Neural crest cell (in vitro differentiated cells): ENCODE measurements at regions not wholly inside any gene's neighbourhood (a gene's known extent, or its start where the extent isn't known, plus 50 kb on each side); places are given as distances from the start of the nearest gene placed in this dataset.

Source experiments
- DNase-seq: peaks from one replicate; pipeline ENCODE4 v3.0.0; 2021; ENCODE audit warnings: low read depth, mixed read lengths, low spot score
- H3K27ac Mint-ChIP-seq: one replicate; pipeline ENCODE4 v1.8.0; 2021; ENCODE audit warnings: mild to moderate bottlenecking, mixed read lengths; ENCODE audit not compliant: unreplicated experiment
- H3K27me3 Mint-ChIP-seq: 2 replicates; pipeline ENCODE4 v1.8.0; 2021; ENCODE audit warnings: low read depth, mild to moderate bottlenecking, mixed read lengths
- H3K36me3 Mint-ChIP-seq: 2 replicates; pipeline ENCODE4 v1.8.0; 2021; ENCODE audit warnings: low read depth, mild to moderate bottlenecking, mixed read lengths
- H3K4me1 Mint-ChIP-seq: 2 replicates; pipeline ENCODE4 v1.8.0; 2021; ENCODE audit warnings: mixed read lengths
- H3K4me3 Mint-ChIP-seq: one replicate; pipeline ENCODE4 v1.8.0; 2021; ENCODE audit warnings: mild to moderate bottlenecking, mixed read lengths
- H3K9me3 Mint-ChIP-seq: 2 replicates; pipeline ENCODE4 v1.8.0; 2021; ENCODE audit warnings: mixed read lengths
- CTCF ChIP-seq: fragments of 200-600 bp; sonication (generic); conservative IDR thresholded peaks from 2 replicates; pipeline ENCODE4 v1.5.0; 2021; ENCODE audit warnings: antibody characterized with exemption, mild to moderate bottlenecking

- H3K36me3 Mint-ChIP-seq, result no peaks in the 10 kb centered on the region
- peaks cover 5% of the 10 kb centered on the region for H3K9me3 Mint-ChIP-seq
- no peak overlapping the region for H3K27ac Mint-ChIP-seq
- no peak overlapping the region for H3K4me3 Mint-ChIP-seq
- H3K27me3 Mint-ChIP-seq, result no peaks in the 10 kb centered on the region
- H3K4me1 Mint-ChIP-seq, result no peaks in the 10 kb centered on the region
- TF ChIP-seq CTCF, result no peak
- DNase-seq, result no peak
These were observed 1905.8 kb upstream of the ACO1 start for GRCh38 chr9:30478684-30479083.

GRCh38 chr9:30482499-30482898 lies 1901.9 kb upstream of the ACO1 start:
- DNase-seq, result no peak
- TF ChIP-seq CTCF, result no peak
- Mint-ChIP-seq H3K27ac (no peak overlapping the region), H3K4me3 (no peak overlapping the region), H3K4me1 (no peaks in the 10 kb centered on the region), H3K36me3 (no peaks in the 10 kb centered on the region), H3K27me3 (no peaks in the 10 kb centered on the region), H3K9me3 (peaks cover 5% of the 10 kb centered on the region)

GRCh38 chr9:30484690-30485089 lies 1899.8 kb upstream of the ACO1 start:
- H3K4me1 Mint-ChIP-seq, result no peaks in the 10 kb centered on the region
- peaks cover 5% of the 10 kb centered on the region for H3K9me3 Mint-ChIP-seq
- H3K4me3 Mint-ChIP-seq, result no peak overlapping the region
- no peak for TF ChIP-seq CTCF
- no peaks in the 10 kb centered on the region for H3K27me3 Mint-ChIP-seq
- no peaks in the 10 kb centered on the region for H3K36me3 Mint-ChIP-seq
- no peak for DNase-seq
- H3K27ac Mint-ChIP-seq, result no peak overlapping the region

- no peak for DNase-seq
- peaks cover 6% of the 10 kb centered on the region for H3K4me1 Mint-ChIP-seq
- no peaks in the 10 kb centered on the region for H3K36me3 Mint-ChIP-seq
- no peaks in the 10 kb centered on the region for H3K27me3 Mint-ChIP-seq
- H3K4me3 Mint-ChIP-seq, result no peak overlapping the region
- H3K9me3 Mint-ChIP-seq, result no peaks in the 10 kb centered on the region
- no peak overlapping the region for H3K27ac Mint-ChIP-seq
- no peak for TF ChIP-seq CTCF
These were observed 1879.9 kb upstream of the ACO1 start for GRCh38 chr9:30504502-30504905.

GRCh38 chr9:30505311-30505710 lies 1879.1 kb upstream of the ACO1 start:
- Mint-ChIP-seq H3K4me1 (peaks cover 6% of the 10 kb centered on the region), H3K4me3 (no peak overlapping the region), H3K27ac (no peak overlapping the region), H3K36me3 (no peaks in the 10 kb centered on the region), H3K27me3 (no peaks in the 10 kb centered on the region), H3K9me3 (no peaks in the 10 kb centered on the region)
- no peak for TF ChIP-seq CTCF
- DNase-seq, result no peak

- Mint-ChIP-seq H3K27ac (no peak overlapping the region), H3K9me3 (no peaks in the 10 kb centered on the region), H3K36me3 (no peaks in the 10 kb centered on the region), H3K4me1 (peaks cover 6% of the 10 kb centered on the region), H3K4me3 (no peak overlapping the region), H3K27me3 (no peaks in the 10 kb centered on the region)
- no peak for TF ChIP-seq CTCF
- no peak for DNase-seq
These were observed 1877.7 kb upstream of the ACO1 start for GRCh38 chr9:30506749-30507148.
